IMR-90 (cell line): ENCODE measurements at regions not wholly inside any gene's neighbourhood (a gene's known extent, or its start where the extent isn't known, plus 50 kb on each side); places are given as distances from the start of the nearest gene placed in this dataset.

Experiments
- ATAC-seq: fragments of 200-7000 bp; cut with Tn5 transposase; 2 replicates; pipeline ENCODE4 v1.9.1; 2020; ENCODE audit warnings: low read depth, mild to moderate bottlenecking, moderate library complexity
- BruUV-seq: library from RNA; stranded (reverse); fragments of 400-500 nt; replicated peaks from 2 replicates; lab custom pipeline; 2021; lab: Mats Ljungman, UMichigan
- CTCF ChIA-PET: fragments of 300-600 bp; formaldehyde crosslinking; extraction: SDS; loops from one replicate; lab custom pipeline; 2021; ENCODE audit warnings: antibody characterized with exemption; lab: Yijun Ruan, JAX
- POLR2A ChIA-PET: fragments of 300-600 bp; sonication (Branson Sonifier 250); formaldehyde crosslinking; loops from one replicate; lab custom pipeline; 2022; ENCODE audit warnings: antibody characterized with exemption; ENCODE audit not compliant: unreplicated experiment; lab: Charles Lee
- DNase-seq: peaks from one replicate; pipeline ENCODE4 v3.0.0; 2013
- H2AFZ ChIP-seq: replicated peaks from 2 replicates; pipeline ENCODE3; 2013; ENCODE audit warnings: low read length, mild to moderate bottlenecking; ENCODE audit not compliant: poor library complexity
- H2AK5ac ChIP-seq: 2 replicates; pipeline ENCODE4 v1.6.1; 2013; ENCODE audit warnings: low read depth, low read length, inconsistent platforms
- H2AK9ac ChIP-seq: replicated peaks from 2 replicates; pipeline ENCODE3; 2013; ENCODE audit warnings: mild to moderate bottlenecking, low read depth, low read length, moderate library complexity; ENCODE audit not compliant: poor library complexity
- H2BK120ac ChIP-seq: 2 replicates; pipeline ENCODE4 v1.6.1; 2013; ENCODE audit warnings: low read depth, low read length, inconsistent platforms
- H2BK15ac ChIP-seq: 3 replicates; pipeline ENCODE4 v1.6.1; 2013; ENCODE audit warnings: low read depth, low read length, inconsistent platforms
- H2BK20ac ChIP-seq: 2 replicates; pipeline ENCODE4 v1.6.1; 2013; ENCODE audit warnings: low read depth, mild to moderate bottlenecking, inconsistent platforms, low read length, moderate library complexity
- H2BK5ac ChIP-seq: 2 replicates; pipeline ENCODE4 v1.6.1; 2013; ENCODE audit warnings: mild to moderate bottlenecking, low read depth, low read length, inconsistent platforms; ENCODE audit not compliant: poor library complexity, severe bottlenecking
- H3K14ac ChIP-seq: replicated peaks from 2 replicates; pipeline ENCODE4 v1.6.1; 2013; ENCODE audit warnings: low read depth, low read length, inconsistent platforms
- H3K18ac ChIP-seq: 2 replicates; pipeline ENCODE4 v1.6.1; 2013; ENCODE audit warnings: low read depth, low read length, control low read depth
- H3K23ac ChIP-seq: 2 replicates; pipeline ENCODE4 v1.6.1; 2013; ENCODE audit warnings: low read depth, low read length, inconsistent platforms
- H3K27ac ChIP-seq: 2 replicates; pipeline ENCODE4 v1.5.1; 2013; ENCODE audit warnings: mild to moderate bottlenecking, control low read depth, low read length; ENCODE audit not compliant: insufficient read depth
- H3K27me3 ChIP-seq: 2 replicates; pipeline ENCODE4 v1.6.1; 2013; ENCODE audit warnings: low read length; ENCODE audit not compliant: control insufficient read depth, insufficient read depth
- H3K36me3 ChIP-seq: 2 replicates; pipeline ENCODE4 v1.6.1; 2013; ENCODE audit warnings: low read length, mixed read lengths; ENCODE audit not compliant: control insufficient read depth, insufficient read depth
- H3K4ac ChIP-seq: 2 replicates; pipeline ENCODE4 v1.6.1; 2013; ENCODE audit warnings: low read depth, low read length, inconsistent platforms
- H3K4me1 ChIP-seq: 2 replicates; pipeline ENCODE4 v1.6.1; 2013; ENCODE audit warnings: low read length, mixed read lengths; ENCODE audit not compliant: control insufficient read depth, insufficient read depth
- H3K4me2 ChIP-seq: 2 replicates; pipeline ENCODE4 v1.6.1; 2013; ENCODE audit warnings: low read depth, mild to moderate bottlenecking, control low read depth, low read length, moderate library complexity
- H3K4me3 ChIP-seq: 2 replicates; pipeline ENCODE4 v1.5.1; 2013; ENCODE audit warnings: low read depth, mild to moderate bottlenecking, control low read depth, low read length, moderate library complexity; ENCODE audit not compliant: insufficient read depth
- H3K56ac ChIP-seq: 2 replicates; pipeline ENCODE4 v1.6.1; 2013; ENCODE audit warnings: low read length, inconsistent platforms; ENCODE audit not compliant: insufficient read depth; ENCODE audit errors: extremely low read depth
- H3K79me1 ChIP-seq, 2 experiments: 2 replicates each; pipeline ENCODE4 v1.6.1; 2013; ENCODE audit warnings: low read length in 2 of 2, inconsistent platforms in 1 of 2, low read depth in 1 of 2
- H3K9ac ChIP-seq: 2 replicates; pipeline ENCODE4 v1.6.1; 2013; ENCODE audit warnings: low read depth, low read length, control low read depth
- H3K9me1 ChIP-seq: 2 replicates; pipeline ENCODE4 v1.6.1; 2013; ENCODE audit warnings: low read length, inconsistent platforms; ENCODE audit not compliant: insufficient read depth
- H3K9me3 ChIP-seq: 2 replicates; pipeline ENCODE4 v1.6.1; 2013; ENCODE audit warnings: low read length; ENCODE audit not compliant: control insufficient read depth, insufficient read depth
- H4K20me1 ChIP-seq: 2 replicates; pipeline ENCODE4 v1.6.1; 2013; ENCODE audit warnings: low read length, inconsistent platforms; ENCODE audit not compliant: insufficient read depth
- H4K5ac ChIP-seq: 2 replicates; pipeline ENCODE4 v1.6.1; 2013; ENCODE audit warnings: mild to moderate bottlenecking, low read depth, low read length, control low read depth
- H4K8ac ChIP-seq, 2 experiments: 2 replicates each; pipeline ENCODE4 v1.6.1; 2013; ENCODE audit warnings: low read depth in 2 of 2, low read length in 2 of 2, control low read depth in 1 of 2, inconsistent platforms in 1 of 2
- H4K91ac ChIP-seq: 2 replicates; pipeline ENCODE4 v1.6.1; 2013; ENCODE audit warnings: low read depth, low read length, inconsistent platforms; ENCODE audit not compliant: insufficient read depth
- BHLHE40 ChIP-seq: fragments of 150-350 bp; IDR thresholded peaks from 2 replicates; pipeline ENCODE4 v1.6.1; 2016; ENCODE audit warnings: mild to moderate bottlenecking, low read depth, low read length
- CHD1 ChIP-seq: IDR thresholded peaks from 2 replicates; pipeline ENCODE4 v1.6.1; 2012; ENCODE audit warnings: low read depth, low read length, improper control_type of control experiment
- MXI1 ChIP-seq: IDR thresholded peaks from 2 replicates; pipeline ENCODE4 v1.6.1; 2012; ENCODE audit warnings: low read depth, mild to moderate bottlenecking, low read length, moderate library complexity, borderline replicate concordance
- POLR2A ChIP-seq: IDR thresholded peaks from 2 replicates; pipeline ENCODE4 v1.6.1; 2012; ENCODE audit warnings: mild to moderate bottlenecking, low read depth, low read length
- RCOR1 ChIP-seq: IDR thresholded peaks from 2 replicates; pipeline ENCODE4 v1.6.1; 2012; ENCODE audit warnings: mild to moderate bottlenecking, low read length, improper control_type of control experiment; ENCODE audit not compliant: insufficient replicate concordance
- SMC3 ChIP-seq: fragments of 150-350 bp; IDR thresholded peaks from 2 replicates; pipeline ENCODE4 v1.6.1; 2016; ENCODE audit warnings: low read depth, mild to moderate bottlenecking, antibody characterized with exemption, low read length, moderate library complexity
- USF2 ChIP-seq: fragments of 150-350 bp; IDR thresholded peaks from 2 replicates; pipeline ENCODE4 v1.6.1; 2017; ENCODE audit warnings: mild to moderate bottlenecking, antibody characterized with exemption, low read length, low read depth
- WGBS, 2 experiments: methylation state at CpG; one replicate each; pipeline versions ENCODE4 v1.1.5 to v1.1.7; 2013; ENCODE audit warnings: missing lambda C conversion rate in 2 of 2; ENCODE audit not compliant: insufficient read length in 1 of 2; ENCODE audit errors: extremely low coverage in 2 of 2; 5-methylcytosine and 5-hydroxymethylcytosine counted together
- dilution Hi-C: fragments of 300-500 bp; cut with HindIII; formaldehyde crosslinking; loops from one replicate; pipeline ENCODE4 v1.14.3; 2018; ENCODE audit warnings: low sequenced_read_pairs; ENCODE audit not compliant: unreplicated experiment
- in situ Hi-C: fragments of 300-500 bp; cut with MboI; formaldehyde crosslinking; loops from 3 replicates; pipeline ENCODE4 v1.14.3; 2019; ENCODE audit warnings: low sequenced_read_pairs, inconsistent platforms, mixed read lengths
- intact Hi-C: fragments of 100-400 bp; cut with micrococcal nuclease; formaldehyde crosslinking; loops from 2 replicates; pipeline ENCODE4 v1.10.0; 2022

- Histone ChIP-seq H3K27me3 (no peaks in the 10 kb centered on the region; the same call in 1 of the 2 replicates), H3K9me3 (0 out of 2 replicates have a peak, but pooled peaks cover 2% of the 10 kb centered on the region), H2AK5ac (no peak overlapping the region), H3K9ac (no peak overlapping the region), H3K56ac (no peak overlapping the region), H3K4me3 (no peak overlapping the region), H2BK120ac (no peak overlapping the region), H2AFZ (no peak overlapping the region), H4K91ac (no peak overlapping the region), H3K79me1 (no peaks in the 10 kb centered on the region), H2BK20ac (no peak overlapping the region), H3K18ac (no peak overlapping the region), H2BK15ac (no peak overlapping the region), H3K14ac (no peak overlapping the region), H3K23ac (no peak overlapping the region), H3K9me1 (peaks cover 4% of the 10 kb centered on the region; the same call in 1 of the 2 replicates), H3K4me1 (no peaks in the 10 kb centered on the region; the same call in 1 of the 2 replicates), H3K36me3 (no peaks in the 10 kb centered on the region), H2BK5ac (no peak overlapping the region), H3K4ac (no peak overlapping the region), H4K8ac (no peak overlapping the region), H4K20me1 (no peaks in the 10 kb centered on the region), H3K4me2 (no peak overlapping the region), H2AK9ac (no peak overlapping the region), H3K27ac (no peak overlapping the region), H4K5ac (no peak overlapping the region)
- ATAC-seq (no peak), DNase-seq (no peak)
- ChIA-PET POLR2A (no interaction called here), CTCF (interaction anchor here (2.8 kb wide), 1 partner anchor 11 kb away, joined by 12 read pairs; no protein-coding TSS in a partner anchor)
- WGBS, 2 experiments: no CpG with 5 or more reads among the region's 1 CpG
- intact Hi-C loops: no loop called here
- no TSS peak for BruUV-seq
- TF ChIP-seq CHD1 (no peak), RCOR1 (no peak), BHLHE40 (no peak), MXI1 (no peak), SMC3 (no peak), USF2 (no peak), POLR2A (no peak)
- in situ Hi-C loops: no loop called here
- dilution Hi-C loops: no loop called here
These were observed 344.6 kb downstream of the BTG1 start for GRCh38 chr12:91801048-91801447.
